NT2/D1 (cell line): ENCODE measurements at regions not wholly inside any gene's neighbourhood (a gene's known extent, or its start where the extent isn't known, plus 50 kb on each side); places are given as distances from the start of the nearest gene placed in this dataset.
"Not testable (repeated sequence)": the region's sequence is repeated elsewhere in the genome, so short reads cannot be mapped to it uniquely, and the experiment has no call there.

Experiments
- DNase-seq: peaks from one replicate; pipeline ENCODE4 v3.0.0-alpha.2; 2011; ENCODE audit warnings: low read depth, low spot score
- H3K27me3 ChIP-seq: 2 replicates; pipeline ENCODE4 v1.6.0; 2011; ENCODE audit warnings: mild to moderate bottlenecking; ENCODE audit not compliant: insufficient read length, insufficient read depth
- H3K36me3 ChIP-seq: 2 replicates; pipeline ENCODE4 v1.6.1; 2011; ENCODE audit warnings: mild to moderate bottlenecking, low read length, mixed read lengths; ENCODE audit not compliant: insufficient read depth, insufficient read length
- H3K4me1 ChIP-seq: 2 replicates; pipeline ENCODE4 v1.5.1; 2011; ENCODE audit not compliant: insufficient read depth, insufficient read length
- H3K4me3 ChIP-seq: 2 replicates; pipeline ENCODE4 v1.5.1; 2011; ENCODE audit warnings: low read depth; ENCODE audit not compliant: insufficient read length
- H3K9ac ChIP-seq: 2 replicates; pipeline ENCODE4 v1.6.0; 2011; ENCODE audit warnings: low read depth; ENCODE audit not compliant: insufficient read length
- H3K9me3 ChIP-seq: 2 replicates; pipeline ENCODE4 v1.5.1; 2011; ENCODE audit warnings: mild to moderate bottlenecking, low read length; ENCODE audit not compliant: insufficient read depth
- SUZ12 ChIP-seq: IDR thresholded peaks from 2 replicates; pipeline ENCODE4 v1.6.1; 2011; ENCODE audit not compliant: insufficient read length, insufficient read depth; ENCODE audit errors: extremely low read depth
- YY1 ChIP-seq: IDR thresholded peaks from 2 replicates; pipeline ENCODE4 v1.6.1; 2011; ENCODE audit not compliant: insufficient read length, insufficient read depth
- ZNF274 ChIP-seq: IDR thresholded peaks from 2 replicates; pipeline ENCODE4 v1.6.1; 2011; ENCODE audit warnings: mild to moderate bottlenecking, low read depth, low read length

DNA sequence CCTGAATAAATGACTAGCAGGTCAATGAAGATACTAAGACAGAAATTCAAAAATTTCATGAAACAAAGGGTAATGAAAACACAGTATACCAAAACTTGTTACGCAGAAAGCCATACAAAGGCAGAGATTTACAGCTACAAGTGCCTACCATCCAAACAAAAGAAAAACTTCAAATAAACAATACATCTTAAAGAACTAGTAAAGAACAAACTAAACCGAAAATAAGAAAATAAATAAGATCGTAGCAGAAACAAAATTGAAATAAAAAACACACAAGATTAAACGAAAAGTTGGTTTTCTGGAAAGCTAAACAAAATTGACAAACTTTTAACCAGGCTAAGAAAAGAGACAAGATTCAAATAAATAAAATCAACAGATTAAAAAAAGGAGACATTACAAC lies 51.5 kb downstream of the VPREB1 start:
- H3K9ac ChIP-seq, H3K4me3 ChIP-seq, DNase-seq, H3K9me3 ChIP-seq, H3K36me3 ChIP-seq, H3K4me1 ChIP-seq, H3K27me3 ChIP-seq: not testable (repeated sequence)

DNA sequence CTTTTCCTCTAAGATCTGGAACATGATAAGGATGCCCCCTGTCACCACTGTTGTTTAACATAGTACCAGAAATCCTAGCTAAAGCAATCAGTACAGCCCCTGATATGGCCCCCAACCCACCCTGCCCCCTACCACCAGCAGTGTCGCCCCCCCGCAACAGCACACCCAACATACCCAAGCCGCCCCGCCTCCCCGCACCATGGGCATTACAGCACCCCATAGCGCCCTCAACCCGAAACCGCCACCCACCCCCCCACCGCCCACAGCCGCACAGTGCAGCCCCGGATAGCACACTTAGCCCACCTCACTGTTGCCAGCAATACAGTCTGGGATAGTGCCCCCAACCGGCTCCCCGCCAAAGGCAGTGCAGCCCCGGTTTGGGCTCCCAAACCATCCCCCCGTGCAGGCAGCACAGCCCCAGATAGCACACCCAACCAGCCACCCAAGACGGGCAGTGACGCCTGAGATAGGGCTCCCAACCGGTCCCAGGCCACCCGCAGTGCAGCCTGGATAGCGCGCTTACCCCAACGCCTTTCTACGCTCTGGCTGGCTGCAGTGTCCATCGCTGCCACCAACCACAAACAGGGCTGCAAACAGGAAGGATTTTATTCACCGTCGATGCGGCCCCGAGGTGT lies 52.7 kb downstream of the VPREB1 start:
- H3K9me3 ChIP-seq, H3K4me1 ChIP-seq, H3K27me3 ChIP-seq, DNase-seq, H3K36me3 ChIP-seq: not testable (repeated sequence)
- Histone ChIP-seq H3K9ac (peak overlapping the region; percentile 56), H3K4me3 (peak overlapping the region; percentile 42)

DNA sequence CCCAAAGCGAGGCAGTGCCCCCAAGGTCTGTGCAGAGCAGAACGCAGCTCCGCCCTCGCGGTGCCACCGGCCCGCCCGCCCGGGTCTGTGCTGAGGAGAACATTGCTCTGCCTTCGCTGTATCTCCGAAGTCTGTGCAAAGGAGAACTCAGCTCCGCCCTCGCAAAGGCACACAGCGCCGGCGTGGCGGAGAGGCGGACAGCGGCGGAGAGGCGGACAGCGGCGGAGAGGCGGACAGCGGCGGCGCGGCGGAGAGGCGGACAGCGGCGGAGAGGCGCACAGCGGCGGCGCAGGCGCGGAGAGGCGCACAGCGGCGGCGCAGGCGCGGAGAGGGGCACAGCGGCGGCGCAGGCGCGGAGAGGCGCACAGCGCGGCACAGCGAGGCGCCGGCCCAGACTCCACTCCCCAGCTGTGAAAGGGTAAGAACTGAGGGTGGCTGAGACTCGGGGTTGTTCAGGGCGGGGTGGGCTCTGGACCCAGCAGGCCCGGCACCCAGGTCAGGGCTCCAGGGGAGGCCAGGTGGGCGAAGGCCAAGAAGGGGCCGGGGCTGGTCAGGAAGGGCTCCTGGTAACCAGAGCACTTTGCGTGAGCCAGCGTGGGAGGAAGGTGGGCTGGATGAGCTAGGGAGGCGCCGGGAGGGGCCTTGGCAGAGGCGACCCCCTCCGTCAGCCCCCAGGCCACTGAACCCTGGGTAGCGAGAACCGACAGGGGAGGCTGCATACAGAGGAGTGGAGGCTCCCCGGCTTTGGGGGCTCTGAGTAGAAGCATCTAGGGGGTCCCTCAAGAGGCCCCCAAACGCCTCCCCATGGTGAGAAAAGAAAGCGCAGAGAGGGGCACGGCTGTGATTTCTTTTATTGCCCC lies 53.4 kb downstream of the VPREB1 start:
- H3K9ac ChIP-seq = peak overlapping the region; percentile 56
- DNase-seq = not testable (repeated sequence)

DNA sequence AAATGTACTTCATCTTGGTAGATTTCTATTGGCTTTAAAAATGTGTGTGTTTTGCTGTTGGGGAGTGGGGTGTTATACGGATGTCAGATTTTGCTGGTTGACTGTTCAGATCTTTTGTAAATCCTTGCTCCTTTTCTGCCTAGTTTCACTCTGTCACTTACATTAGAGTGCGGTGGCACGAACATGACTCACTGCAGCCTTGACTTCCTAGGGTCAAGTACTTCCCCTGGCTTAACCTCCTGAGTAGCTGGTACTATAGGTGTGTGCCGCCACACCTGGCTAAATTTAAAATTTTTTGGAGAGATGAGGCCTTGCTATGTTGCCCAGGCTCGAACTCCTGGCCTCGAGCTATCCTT lies 54.0 kb downstream of the VPREB1 start:
- not testable (repeated sequence) for H3K9me3 ChIP-seq, H3K27me3 ChIP-seq, H3K9ac ChIP-seq, H3K36me3 ChIP-seq, DNase-seq, H3K4me1 ChIP-seq
- H3K4me3 ChIP-seq = peak overlapping the region; percentile 53

More for the DNA sequence above, 53.4 kb downstream of the VPREB1 start:
- H3K36me3 ChIP-seq, H3K27me3 ChIP-seq, H3K9me3 ChIP-seq, H3K4me1 ChIP-seq: not testable (repeated sequence)
- peak overlapping the region; percentile 53 for H3K4me3 ChIP-seq

DNA sequence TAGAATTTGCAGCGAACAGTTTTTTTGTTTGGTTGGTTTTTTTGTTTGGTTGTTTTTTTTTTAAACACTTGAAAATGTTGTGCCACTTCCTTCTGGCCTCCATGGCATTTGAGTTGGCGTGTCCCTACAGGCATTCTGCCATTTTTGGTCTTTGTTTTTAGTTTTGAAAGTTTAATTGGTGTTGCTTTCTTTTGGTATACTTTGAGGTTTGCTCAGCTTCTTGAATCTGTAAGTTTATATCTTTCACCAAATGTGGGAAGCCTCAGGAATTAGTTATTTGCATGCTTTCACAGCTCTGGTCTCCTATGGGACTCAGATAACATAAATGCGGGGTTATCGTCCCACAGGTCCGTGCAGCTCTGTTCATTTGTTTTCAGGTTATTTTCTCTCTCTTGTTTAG lies 55.9 kb downstream of the VPREB1 start:
- not testable (repeated sequence) for H3K4me3 ChIP-seq, H3K27me3 ChIP-seq, H3K9me3 ChIP-seq, H3K36me3 ChIP-seq, H3K9ac ChIP-seq, DNase-seq, H3K4me1 ChIP-seq

DNA sequence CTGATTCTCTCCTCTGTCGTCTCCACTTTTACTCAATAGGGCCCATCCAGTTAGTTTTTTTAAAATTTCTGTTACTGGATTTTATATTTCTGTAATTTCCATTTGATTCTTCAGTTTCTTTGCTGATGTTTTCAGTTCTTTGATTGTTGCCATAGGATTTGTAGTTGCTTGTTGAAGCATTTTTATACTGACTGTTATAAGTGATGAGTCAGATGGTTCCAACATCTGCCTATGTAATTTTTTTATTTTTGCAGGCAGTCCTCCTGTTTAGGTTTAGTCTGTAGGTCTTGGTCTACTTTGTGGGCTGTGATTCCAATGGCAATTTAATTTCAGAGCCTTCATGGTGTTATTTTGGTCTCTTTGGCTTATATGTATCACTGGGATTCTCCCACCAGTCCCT lies 56.4 kb downstream of the VPREB1 start:
- not testable (repeated sequence) for H3K4me3 ChIP-seq, DNase-seq, H3K4me1 ChIP-seq, H3K9me3 ChIP-seq, H3K9ac ChIP-seq, H3K36me3 ChIP-seq, H3K27me3 ChIP-seq

DNA sequence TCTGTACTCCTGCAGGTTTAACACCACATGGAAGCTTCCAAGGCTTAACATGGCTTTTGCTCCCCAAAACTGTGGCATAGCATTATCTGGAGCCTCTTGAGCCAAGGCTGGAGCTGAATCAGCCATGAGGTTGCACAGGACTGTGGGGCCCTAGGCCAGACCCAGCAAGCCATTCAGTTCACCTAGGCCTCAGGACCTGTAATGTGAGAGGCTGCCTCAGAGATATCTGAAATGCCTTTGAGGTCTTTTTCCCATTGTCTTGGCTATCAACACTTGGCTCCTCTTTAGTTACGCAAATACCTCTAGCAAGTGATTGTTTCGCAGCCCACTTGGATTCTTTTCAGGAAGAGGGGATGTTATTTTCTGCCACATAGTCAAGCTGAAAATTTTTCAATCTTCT lies 72.0 kb downstream of the VPREB1 start:
- no peak overlapping the region for H3K9ac ChIP-seq
- H3K4me1 ChIP-seq = peaks cover 8% of the 10 kb centered on the region
- no peaks in the 10 kb centered on the region for H3K9me3 ChIP-seq
- peaks cover 5% of the 10 kb centered on the region for H3K27me3 ChIP-seq
- no peak overlapping the region for H3K4me3 ChIP-seq
- peaks cover 29% of the 10 kb centered on the region for H3K36me3 ChIP-seq
- TF ChIP-seq SUZ12 = no peak
- no peak for TF ChIP-seq YY1
- TF ChIP-seq ZNF274 = no peak
- DNase-seq = peak; percentile 69

DNA sequence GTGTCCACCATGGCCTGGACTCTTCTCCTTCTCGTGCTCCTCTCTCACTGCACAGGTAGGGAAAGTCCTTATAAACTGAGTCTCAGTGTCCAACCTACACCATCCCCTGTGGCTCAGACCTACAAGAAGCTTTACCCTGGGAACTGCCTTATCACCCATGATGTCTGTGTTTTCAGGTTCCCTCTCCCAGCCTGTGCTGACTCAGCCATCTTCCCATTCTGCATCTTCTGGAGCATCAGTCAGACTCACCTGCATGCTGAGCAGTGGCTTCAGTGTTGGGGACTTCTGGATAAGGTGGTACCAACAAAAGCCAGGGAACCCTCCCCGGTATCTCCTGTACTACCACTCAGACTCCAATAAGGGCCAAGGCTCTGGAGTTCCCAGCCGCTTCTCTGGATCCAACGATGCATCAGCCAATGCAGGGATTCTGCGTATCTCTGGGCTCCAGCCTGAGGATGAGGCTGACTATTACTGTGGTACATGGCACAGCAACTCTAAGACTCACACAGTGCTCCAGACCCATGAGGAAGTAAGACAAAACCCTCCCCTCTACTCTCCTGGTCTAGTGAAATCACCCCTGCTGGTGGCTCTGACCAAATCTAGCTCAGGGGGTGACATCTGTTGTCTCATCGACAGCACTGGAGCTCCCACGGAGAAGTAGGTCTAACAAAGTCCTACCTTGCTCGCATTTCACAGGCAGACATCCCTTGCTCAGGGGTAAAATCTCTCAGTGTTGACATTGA lies 74.3 kb downstream of the VPREB1 start:
- Histone ChIP-seq H3K4me1 (peaks cover 8% of the 10 kb centered on the region), H3K36me3 (peaks cover 47% of the 10 kb centered on the region), H3K9ac (no peak overlapping the region), H3K4me3 (no peak overlapping the region), H3K9me3 (no peaks in the 10 kb centered on the region), H3K27me3 (peaks cover 5% of the 10 kb centered on the region)
- TF ChIP-seq YY1 (no peak), ZNF274 (no peak), SUZ12 (no peak)
- DNase-seq = no peak

DNA sequence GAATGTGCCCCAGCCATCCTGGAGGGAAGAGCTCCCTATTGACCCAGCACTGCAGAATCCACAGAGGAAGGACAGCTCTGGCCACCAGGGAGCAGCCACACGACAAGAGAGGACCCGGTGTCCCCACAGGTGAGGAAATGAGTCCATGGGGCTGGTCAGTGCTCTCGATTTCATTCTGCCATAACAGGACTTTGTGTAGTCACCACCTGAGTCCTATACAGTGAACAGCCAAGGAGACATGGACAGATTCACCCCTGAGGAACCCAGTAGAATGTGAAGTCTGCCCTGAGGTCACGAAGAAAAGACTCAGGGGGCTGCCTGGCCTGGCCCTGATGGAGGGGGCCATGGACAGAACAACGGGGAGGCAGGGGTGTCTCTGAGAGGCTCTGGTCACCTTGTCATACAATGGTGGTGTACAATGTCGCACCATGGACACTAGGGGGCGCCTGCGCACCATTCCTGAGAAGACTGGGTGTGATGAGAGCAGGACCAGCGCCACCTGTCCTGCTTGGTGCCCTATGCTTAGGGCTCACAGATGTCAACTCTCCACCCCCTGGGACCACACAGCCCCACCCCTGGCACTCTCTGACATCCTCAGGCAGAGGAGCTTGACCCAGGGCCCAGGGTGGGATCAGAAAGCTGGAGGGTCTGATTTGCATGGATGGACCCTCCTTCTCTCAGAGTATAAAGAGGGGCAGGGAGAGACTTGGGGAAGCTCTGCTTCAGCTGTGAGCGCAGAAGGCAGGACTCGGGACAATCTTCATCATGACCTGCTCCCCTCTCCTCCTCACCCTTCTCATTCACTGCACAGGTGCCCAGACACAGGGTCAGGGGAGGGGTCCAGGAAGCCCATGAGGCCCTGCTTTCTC lies 77.4 kb downstream of the VPREB1 start:
- peak; percentile 51 for DNase-seq
- Histone ChIP-seq H3K36me3 (peaks cover 47% of the 10 kb centered on the region), H3K27me3 (peaks cover 27% of the 10 kb centered on the region)
- H3K4me1 ChIP-seq, H3K9ac ChIP-seq, H3K9me3 ChIP-seq, H3K4me3 ChIP-seq: not testable (repeated sequence)
